Activated CD8-positive, alpha-beta T cell treated with anti-CD3 and anti-CD28 coated beads for 36 hours (primary cell): ENCODE measurements at regions not wholly inside any gene's neighbourhood (a gene's known extent, or its start where the extent isn't known, plus 50 kb on each side); places are given as distances from the start of the nearest gene placed in this dataset.

Experiments used
- ATAC-seq: fragments of 200-7000 bp; cut with Tn5 transposase; one replicate; pipeline ENCODE4 v1.10.0; 2021; ENCODE audit warnings: mild to moderate bottlenecking, moderate library complexity
- CTCF ChIA-PET: fragments of 350-600 bp; sonication (Branson Sonifier 250); formaldehyde crosslinking; loops from one replicate; lab custom pipeline; 2021; ENCODE audit warnings: antibody characterized with exemption; lab: Charles Lee
- POLR2A ChIA-PET: fragments of 350-600 bp; sonication (Branson Sonifier 250); formaldehyde crosslinking; loops from one replicate; lab custom pipeline; 2021; ENCODE audit warnings: antibody characterized with exemption; lab: Charles Lee
- DNase-seq: peaks from one replicate; pipeline ENCODE4 v3.0.0-alpha.2; 2020
- H3K27ac Mint-ChIP-seq: one replicate; pipeline ENCODE4 v1.8.0; 2021; ENCODE audit warnings: mild to moderate bottlenecking, mixed read lengths
- H3K27me3 Mint-ChIP-seq: one replicate; pipeline ENCODE4 v1.8.0; 2021; ENCODE audit warnings: mixed read lengths
- H3K36me3 Mint-ChIP-seq: one replicate; pipeline ENCODE4 v1.8.0; 2021; ENCODE audit warnings: low read depth, mixed read lengths
- H3K4me1 Mint-ChIP-seq: one replicate; pipeline ENCODE4 v1.8.0; 2021; ENCODE audit warnings: low read depth, mixed read lengths
- H3K4me3 Mint-ChIP-seq: one replicate; pipeline ENCODE4 v1.8.0; 2021; ENCODE audit warnings: mild to moderate bottlenecking, moderate library complexity, mixed read lengths
- H3K9me3 Mint-ChIP-seq: one replicate; pipeline ENCODE4 v1.8.0; 2021; ENCODE audit warnings: mixed read lengths
- intact Hi-C: fragments of 100-400 bp; cut with micrococcal nuclease; formaldehyde crosslinking; loops from one replicate; pipeline ENCODE4 v1.10.0; 2022
- TF ChIP-seq, protein P1 (sequence below): fragments of 200-600 bp; IDR thresholded peaks from one replicate; pipeline ENCODE4 v1.8.0; 2022; ENCODE audit warnings: antibody characterized with exemption, mild to moderate bottlenecking

DNA sequence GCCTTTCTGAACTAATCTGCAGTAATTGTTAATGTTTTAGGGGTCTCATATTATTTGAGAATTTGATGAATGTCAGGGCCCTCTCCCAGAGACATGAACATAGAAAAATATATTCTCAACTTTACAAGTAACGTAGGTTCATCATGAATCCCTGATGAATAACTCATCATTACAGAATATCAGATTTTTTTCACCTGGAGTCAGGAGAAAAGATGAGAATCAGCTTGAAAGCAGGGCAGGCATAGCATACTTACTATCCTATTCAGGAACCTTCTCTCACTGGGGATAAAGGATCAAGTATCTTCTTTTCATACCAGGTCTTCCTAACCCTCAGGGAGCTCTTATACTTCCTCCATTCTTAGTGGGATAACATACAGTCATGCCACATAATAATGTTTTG, 552.6 kb upstream of the TBL1XR1 start:
- Mint-ChIP-seq H3K4me3 (no peak overlapping the region), H3K36me3 (no peaks in the 10 kb centered on the region)
- CTCF ChIA-PET, result no interaction called here

DNA sequence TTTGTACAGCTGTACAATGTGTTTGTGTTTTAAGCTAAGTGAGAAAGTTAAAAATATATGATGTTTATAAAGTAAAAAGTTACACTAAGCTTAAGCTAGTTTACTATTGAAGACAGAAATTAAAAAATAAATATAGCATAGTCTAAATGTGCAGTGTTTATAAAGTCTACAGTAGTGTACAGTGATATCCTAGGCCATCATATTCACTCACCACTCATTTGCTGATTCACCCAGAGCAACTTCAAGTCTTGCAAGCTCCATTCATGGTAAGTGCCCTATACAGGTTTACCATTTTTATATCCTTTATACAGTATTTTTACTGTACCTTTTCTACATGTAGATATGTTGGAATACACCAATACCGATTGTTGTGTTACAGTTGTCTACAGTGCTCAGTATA, 553.2 kb upstream of the TBL1XR1 start:
- ChIA-PET CTCF (no interaction called here), POLR2A (no interaction called here)
- Mint-ChIP-seq H3K27ac (no peak overlapping the region), H3K36me3 (no peaks in the 10 kb centered on the region), H3K27me3 (no peaks in the 10 kb centered on the region), H3K9me3 (no peaks in the 10 kb centered on the region), H3K4me3 (no peak overlapping the region), H3K4me1 (no peaks in the 10 kb centered on the region)
- DNase-seq (no peak), ATAC-seq (no peak)
- intact Hi-C loops, result no loop called here
- TF ChIP-seq, protein P1, sequence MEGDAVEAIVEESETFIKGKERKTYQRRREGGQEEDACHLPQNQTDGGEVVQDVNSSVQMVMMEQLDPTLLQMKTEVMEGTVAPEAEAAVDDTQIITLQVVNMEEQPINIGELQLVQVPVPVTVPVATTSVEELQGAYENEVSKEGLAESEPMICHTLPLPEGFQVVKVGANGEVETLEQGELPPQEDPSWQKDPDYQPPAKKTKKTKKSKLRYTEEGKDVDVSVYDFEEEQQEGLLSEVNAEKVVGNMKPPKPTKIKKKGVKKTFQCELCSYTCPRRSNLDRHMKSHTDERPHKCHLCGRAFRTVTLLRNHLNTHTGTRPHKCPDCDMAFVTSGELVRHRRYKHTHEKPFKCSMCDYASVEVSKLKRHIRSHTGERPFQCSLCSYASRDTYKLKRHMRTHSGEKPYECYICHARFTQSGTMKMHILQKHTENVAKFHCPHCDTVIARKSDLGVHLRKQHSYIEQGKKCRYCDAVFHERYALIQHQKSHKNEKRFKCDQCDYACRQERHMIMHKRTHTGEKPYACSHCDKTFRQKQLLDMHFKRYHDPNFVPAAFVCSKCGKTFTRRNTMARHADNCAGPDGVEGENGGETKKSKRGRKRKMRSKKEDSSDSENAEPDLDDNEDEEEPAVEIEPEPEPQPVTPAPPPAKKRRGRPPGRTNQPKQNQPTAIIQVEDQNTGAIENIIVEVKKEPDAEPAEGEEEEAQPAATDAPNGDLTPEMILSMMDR, result no peak

More for the DNA sequence above, 552.6 kb upstream of the TBL1XR1 start:
- TF ChIP-seq, protein P1, result no peak
- DNase-seq (no peak), ATAC-seq (no peak)
- Mint-ChIP-seq H3K27me3 (no peaks in the 10 kb centered on the region), H3K4me1 (no peaks in the 10 kb centered on the region), H3K9me3 (no peaks in the 10 kb centered on the region), H3K27ac (no peak overlapping the region)
- intact Hi-C loops, result no loop called here
- POLR2A ChIA-PET, result no interaction called here

DNA sequence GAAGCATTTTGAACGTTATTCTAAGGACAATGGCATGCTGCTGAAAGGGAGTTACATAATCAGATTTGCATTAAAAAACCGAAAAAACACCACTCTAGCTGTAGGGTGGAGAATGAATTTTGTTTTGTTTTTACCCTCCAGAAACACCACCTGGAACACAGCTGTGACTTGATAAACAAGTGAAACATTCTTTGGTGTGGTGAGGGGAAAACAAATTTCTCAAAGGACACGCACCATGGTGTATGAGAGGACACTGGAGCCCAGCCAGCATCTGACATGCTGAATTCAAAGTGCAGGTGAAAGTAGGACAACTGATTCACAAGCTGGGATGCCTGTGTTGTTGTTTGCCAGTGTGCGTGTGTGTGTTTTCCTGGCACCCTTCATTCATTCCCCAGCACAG, 554.5 kb upstream of the TBL1XR1 start:
- H3K9me3 Mint-ChIP-seq, result no peaks in the 10 kb centered on the region
- intact Hi-C loops, result no loop called here
- no peak for DNase-seq
- H3K36me3 Mint-ChIP-seq, result no peaks in the 10 kb centered on the region
- TF ChIP-seq, protein P1, result no peak
- H3K4me1 Mint-ChIP-seq, result no peaks in the 10 kb centered on the region
- ChIA-PET POLR2A (no interaction called here), CTCF (no interaction called here)
- H3K27me3 Mint-ChIP-seq, result no peaks in the 10 kb centered on the region
- H3K27ac Mint-ChIP-seq, result no peak overlapping the region
- no peak for ATAC-seq
- H3K4me3 Mint-ChIP-seq, result no peak overlapping the region

DNA sequence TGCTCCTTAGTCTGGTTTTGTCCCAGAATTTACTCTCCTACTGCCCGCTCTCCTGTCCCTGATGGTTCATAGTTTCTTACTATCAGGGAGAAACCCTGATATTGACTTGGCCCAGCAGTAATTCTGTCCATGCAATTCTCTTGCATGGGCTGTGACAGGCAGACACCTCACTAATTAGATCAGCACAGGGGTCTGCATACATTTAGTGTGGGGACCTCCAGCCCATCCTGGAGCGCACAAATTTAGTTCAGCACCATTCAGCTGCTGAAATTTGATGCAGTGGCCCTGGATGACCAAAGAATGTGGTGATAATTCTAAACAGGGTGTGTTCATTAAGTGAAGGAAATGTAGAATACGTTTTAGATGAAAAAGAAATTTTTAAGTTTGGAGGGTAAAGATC, 555.5 kb upstream of the TBL1XR1 start:
- DNase-seq (no peak), ATAC-seq (no peak)
- TF ChIP-seq, protein P1, result no peak
- H3K4me1 Mint-ChIP-seq, result no peaks in the 10 kb centered on the region
- H3K27me3 Mint-ChIP-seq, result no peaks in the 10 kb centered on the region
- no peak overlapping the region for H3K27ac Mint-ChIP-seq
- no peak overlapping the region for H3K4me3 Mint-ChIP-seq
- POLR2A ChIA-PET, result no interaction called here
- H3K36me3 Mint-ChIP-seq, result no peaks in the 10 kb centered on the region
- intact Hi-C loops, result no loop called here
- CTCF ChIA-PET, result no interaction called here
- H3K9me3 Mint-ChIP-seq, result no peaks in the 10 kb centered on the region

DNA sequence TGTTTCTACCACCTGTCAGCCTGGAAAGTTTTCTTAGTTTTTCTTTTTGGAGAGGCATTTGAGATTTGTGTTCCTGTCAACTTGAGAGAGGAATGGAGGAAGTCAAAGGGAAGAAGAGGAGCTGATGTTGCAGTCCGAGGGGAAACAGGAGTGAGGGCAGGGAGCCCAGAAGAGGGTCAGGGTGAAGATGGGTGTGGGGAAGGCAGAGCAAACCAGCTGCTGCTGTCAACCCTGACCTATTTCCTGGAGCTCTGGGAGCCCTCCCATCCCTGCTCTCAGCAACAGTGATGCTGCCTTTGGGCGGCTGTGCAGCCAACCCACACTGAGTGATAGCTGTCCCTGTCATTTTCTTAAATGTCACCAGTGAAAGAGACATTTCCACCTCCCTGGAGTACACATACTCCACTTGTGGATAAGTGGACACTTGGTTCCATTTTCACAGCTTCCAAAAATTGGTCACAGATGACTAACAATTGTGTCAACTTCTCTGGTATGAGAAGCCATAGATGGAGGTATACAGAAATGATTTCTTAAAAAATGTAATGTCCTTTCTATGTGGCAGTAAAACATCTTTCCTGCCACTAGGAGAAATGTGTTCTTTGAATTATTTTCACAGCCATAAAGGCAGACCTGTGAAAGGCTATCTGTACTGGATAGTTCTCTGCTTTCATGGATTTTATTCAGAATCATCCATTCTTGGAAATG, 556.3 kb upstream of the TBL1XR1 start:
- intact Hi-C loops, result no loop called here
- ChIA-PET CTCF (no interaction called here), POLR2A (no interaction called here)
- H3K4me1 Mint-ChIP-seq, result no peaks in the 10 kb centered on the region
- DNase-seq (no peak), ATAC-seq (no peak)
- H3K36me3 Mint-ChIP-seq, result no peaks in the 10 kb centered on the region
- TF ChIP-seq, protein P1, result no peak
- no peak overlapping the region for H3K27ac Mint-ChIP-seq
- no peaks in the 10 kb centered on the region for H3K9me3 Mint-ChIP-seq
- H3K27me3 Mint-ChIP-seq, result no peaks in the 10 kb centered on the region
- no peak overlapping the region for H3K4me3 Mint-ChIP-seq
